GM12878 (cell line): ENCODE measurements at regions not wholly inside any gene's neighbourhood (a gene's known extent, or its start where the extent isn't known, plus 50 kb on each side); places are given as distances from the start of the nearest gene placed in this dataset.

Experiments used
- ATAC-seq: fragments of 200-7000 bp; cut with Tn5 transposase; 3 replicates; pipeline ENCODE4 v1.9.1; 2020; ENCODE audit warnings: mild to moderate bottlenecking, moderate library complexity
- BruUV-seq: library from RNA; stranded (reverse); fragments of 400-500 nt; replicated peaks from 2 replicates; lab custom pipeline; 2021; lab: Mats Ljungman, UMichigan
- CTCF ChIA-PET: fragments of 300-600 bp; sonication (Branson Sonifier 250); formaldehyde crosslinking; extraction: SDS; loops from one replicate; lab custom pipeline; 2021; ENCODE audit warnings: inconsistent platforms; lab: Yijun Ruan, JAX
- POLR2A ChIA-PET: fragments of 350-600 bp; formaldehyde crosslinking; extraction: SDS; loops from one replicate; lab custom pipeline; 2021; ENCODE audit warnings: inconsistent platforms; lab: Charles Lee
- RAD21 ChIA-PET: fragments of 300-600 bp; sonication (Branson Sonifier 250); formaldehyde crosslinking; loops from one replicate; lab custom pipeline; 2023; ENCODE audit warnings: antibody characterized with exemption; ENCODE audit not compliant: unreplicated experiment; lab: Charles Lee
- SMC1A ChIA-PET: fragments of 300-600 bp; sonication (Branson Sonifier 250); formaldehyde crosslinking; loops from one replicate; lab custom pipeline; 2023; ENCODE audit not compliant: unreplicated experiment, uncharacterized antibody; lab: Charles Lee
- DNase-seq: peaks from one replicate; pipeline ENCODE4 v3.0.0-alpha.2; 2011; ENCODE audit warnings: low read depth, low spot score
- FAIRE-seq: peaks from 3 replicates; lab custom pipeline; 2011; peaks lifted over from hg19 to GRCh38; lab: Jason Lieb, UNC
- H2AFZ ChIP-seq: 2 replicates; pipeline ENCODE4 v1.6.0; 2011; ENCODE audit warnings: low read depth, low read length, control low read depth; ENCODE audit not compliant: control insufficient read depth
- H3K27ac ChIP-seq: 2 replicates; pipeline ENCODE4 v1.5.1; 2011; ENCODE audit warnings: control low read depth; ENCODE audit not compliant: control insufficient read depth, insufficient read depth
- H3K27me3 ChIP-seq, 2 experiments: replicated peaks in 1 of 2; 2 replicates each; pipeline versions ENCODE4 v1.6.0 to v1.6.1; 2011; ENCODE audit warnings: low read length in 1 of 2; ENCODE audit not compliant: control insufficient read depth in 2 of 2, insufficient read depth in 2 of 2
- H3K36me3 ChIP-seq, 2 experiments: 2 replicates each; pipeline ENCODE4 v1.5.1; 2011; ENCODE audit warnings: low read length in 1 of 2; ENCODE audit not compliant: control insufficient read depth in 2 of 2, insufficient read depth in 2 of 2
- H3K4me1 ChIP-seq: 2 replicates; pipeline ENCODE4 v1.6.1; 2011; ENCODE audit warnings: mild to moderate bottlenecking, low read length, moderate library complexity, mixed read lengths; ENCODE audit not compliant: control insufficient read depth, insufficient read depth
- H3K4me2 ChIP-seq: 2 replicates; pipeline ENCODE4 v1.6.0; 2011; ENCODE audit warnings: control low read depth; ENCODE audit not compliant: control insufficient read depth, insufficient read depth
- H3K4me3 ChIP-seq: fragments of 200-600 bp; sonication (generic); 2 replicates; pipeline ENCODE4 v1.5.1; 2016
- H3K79me2 ChIP-seq: 2 replicates; pipeline ENCODE4 v1.6.0; 2011; ENCODE audit warnings: low read length; ENCODE audit not compliant: control insufficient read depth, insufficient read depth
- H3K9ac ChIP-seq: 2 replicates; pipeline ENCODE4 v1.8.0; 2011; ENCODE audit warnings: low read length, control low read depth, mixed read lengths; ENCODE audit not compliant: control insufficient read depth, insufficient read depth
- H3K9me3 ChIP-seq: replicated peaks from 3 replicates; pipeline ENCODE4 v1.5.1; 2011; ENCODE audit warnings: mild to moderate bottlenecking, low read length; ENCODE audit not compliant: control insufficient read depth, insufficient read depth
- H4K20me1 ChIP-seq: 2 replicates; pipeline ENCODE4 v1.6.0; 2011; ENCODE audit not compliant: control insufficient read depth, insufficient read depth
- BCL11A ChIP-seq: IDR thresholded peaks from 2 replicates; pipeline ENCODE4 v1.6.1; 2011; ENCODE audit warnings: low read depth, low read length
- CHD2 ChIP-seq: IDR thresholded peaks from 2 replicates; pipeline ENCODE4 v1.6.1; 2011; ENCODE audit warnings: low read depth, low read length, improper control_type of control experiment, borderline replicate concordance
- EGR1 ChIP-seq, 2 experiments: IDR thresholded peaks; 1 replicate in 1 of 2; 2 replicates in 1 of 2; pipeline ENCODE4 v1.6.1; 2011 to 2012; ENCODE audit warnings: low read depth in 2 of 2, low read length in 2 of 2, borderline replicate concordance in 1 of 2, mild to moderate bottlenecking in 1 of 2, moderate library complexity in 1 of 2
- HDAC6 ChIP-seq: fragments of 200-600 bp; sonication (generic); IDR thresholded peaks from one replicate; pipeline ENCODE4 v1.8.0; 2017; ENCODE audit warnings: antibody characterized with exemption; ENCODE audit not compliant: unreplicated experiment
- IRF4 ChIP-seq: IDR thresholded peaks from 2 replicates; pipeline ENCODE4 v1.6.1; 2011; ENCODE audit warnings: low read depth, low read length
- NR2C1 ChIP-seq: fragments of 450-650 bp; IDR thresholded peaks from 2 replicates; pipeline ENCODE4 v1.6.1; 2017; ENCODE audit warnings: antibody characterized with exemption, mild to moderate bottlenecking, moderate library complexity
- NR2C2 ChIP-seq: IDR thresholded peaks from 2 replicates; pipeline ENCODE4 v1.6.1; 2011; ENCODE audit warnings: borderline replicate concordance, low read depth; ENCODE audit not compliant: control insufficient read depth, insufficient read length
- POLR2AphosphoS5 ChIP-seq: IDR thresholded peaks from 2 replicates; pipeline ENCODE4 v1.6.1; 2011; ENCODE audit warnings: mild to moderate bottlenecking, low read length, inconsistent platforms
- RAD51 ChIP-seq: fragments of 450-650 bp; IDR thresholded peaks from 2 replicates; pipeline ENCODE4 v1.6.1; 2016; ENCODE audit warnings: moderate library complexity, mild to moderate bottlenecking, inconsistent platforms
- RBBP5 ChIP-seq: fragments of 200-600 bp; sonication (generic); conservative IDR thresholded peaks from 2 replicates; pipeline ENCODE4 v1.6.1; 2016
- TCF3 ChIP-seq: IDR thresholded peaks from 2 replicates; pipeline ENCODE4 v1.6.1; 2012; ENCODE audit warnings: low read depth, mild to moderate bottlenecking, low read length, borderline replicate concordance; ENCODE audit not compliant: insufficient read depth
- ZBED1 ChIP-seq: IDR thresholded peaks from 2 replicates; pipeline ENCODE4 v1.6.1; 2016; ENCODE audit warnings: borderline replicate concordance
- WGBS: methylation state at CpG from one replicate; pipeline ENCODE4 v1.1.6; 2016; ENCODE audit warnings: low lambda C conversion rate; ENCODE audit not compliant: insufficient replicate concordance, insufficient coverage; ENCODE audit errors: missing lambda C conversion rate; 5-methylcytosine and 5-hydroxymethylcytosine counted together
- in situ Hi-C: fragments of 300-500 bp; cut with MboI; formaldehyde crosslinking; loops from 9 replicates; pipeline ENCODE4 v1.14.3; 2018; ENCODE audit warnings: mixed read lengths
- intact Hi-C: fragments of 100-400 bp; cut with micrococcal nuclease; formaldehyde crosslinking; loops from one replicate; pipeline ENCODE4 v1.14.2; 2022; ENCODE audit not compliant: unreplicated experiment
- TF ChIP-seq, protein P1 (sequence below): fragments of 450-650 bp; conservative IDR thresholded peaks from 2 replicates; pipeline ENCODE4 v1.6.1; 2017; ENCODE audit warnings: mild to moderate bottlenecking, moderate library complexity

DNA sequence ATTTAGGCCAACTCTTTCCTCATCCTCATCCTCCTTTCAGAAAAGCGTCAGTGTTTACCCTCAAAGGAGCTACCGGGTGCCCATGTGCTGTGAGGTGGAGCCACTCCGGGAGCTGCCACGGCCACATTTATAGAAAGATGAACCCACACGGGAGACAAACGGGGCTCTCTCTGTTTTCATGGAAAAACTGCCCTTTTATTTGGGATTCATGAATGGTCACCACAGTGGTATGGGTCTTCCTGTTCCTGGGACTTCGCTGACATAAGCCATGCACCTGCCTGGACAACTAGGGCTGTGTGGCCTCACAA is 224.2 kb downstream of the ZIC5 start:
- BruUV-seq, result no TSS peak
- Histone ChIP-seq H3K27me3 (no peaks in the 10 kb centered on the region), H3K36me3 (no peaks in the 10 kb centered on the region), H3K79me2 (no peaks in the 10 kb centered on the region), H3K9me3 (no peaks in the 10 kb centered on the region), H3K4me3 (no peak overlapping the region), H3K4me1 (no peaks in the 10 kb centered on the region), H3K4me2 (no peak overlapping the region), H2AFZ (no peak overlapping the region), H3K27ac (no peak overlapping the region), H4K20me1 (no peaks in the 10 kb centered on the region), H3K9ac (no peak overlapping the region)
- POLR2A ChIA-PET, result no interaction called here
- in situ Hi-C loops, result no loop called here
- ATAC-seq (no peak), DNase-seq (no peak), FAIRE-seq (no peak)
- TF ChIP-seq ZBED1 (no peak), EGR1 (IDR thresholded peaks at IDR 0.05; ENCODE audit: borderline replicate concordance in 1 of 2, low read depth in 2 of 2, low read length in 2 of 2) (no peak), NR2C1 (no peak), NR2C2 (no peak), POLR2AphosphoS5 (no peak)
- intact Hi-C loops, result no loop called here
- 68% methylated on average over 7 of the region's 7 CpGs for WGBS
- CTCF ChIA-PET, result no interaction called here
- RAD21 ChIA-PET, result no interaction called here
- SMC1A ChIA-PET, result no interaction called here

DNA sequence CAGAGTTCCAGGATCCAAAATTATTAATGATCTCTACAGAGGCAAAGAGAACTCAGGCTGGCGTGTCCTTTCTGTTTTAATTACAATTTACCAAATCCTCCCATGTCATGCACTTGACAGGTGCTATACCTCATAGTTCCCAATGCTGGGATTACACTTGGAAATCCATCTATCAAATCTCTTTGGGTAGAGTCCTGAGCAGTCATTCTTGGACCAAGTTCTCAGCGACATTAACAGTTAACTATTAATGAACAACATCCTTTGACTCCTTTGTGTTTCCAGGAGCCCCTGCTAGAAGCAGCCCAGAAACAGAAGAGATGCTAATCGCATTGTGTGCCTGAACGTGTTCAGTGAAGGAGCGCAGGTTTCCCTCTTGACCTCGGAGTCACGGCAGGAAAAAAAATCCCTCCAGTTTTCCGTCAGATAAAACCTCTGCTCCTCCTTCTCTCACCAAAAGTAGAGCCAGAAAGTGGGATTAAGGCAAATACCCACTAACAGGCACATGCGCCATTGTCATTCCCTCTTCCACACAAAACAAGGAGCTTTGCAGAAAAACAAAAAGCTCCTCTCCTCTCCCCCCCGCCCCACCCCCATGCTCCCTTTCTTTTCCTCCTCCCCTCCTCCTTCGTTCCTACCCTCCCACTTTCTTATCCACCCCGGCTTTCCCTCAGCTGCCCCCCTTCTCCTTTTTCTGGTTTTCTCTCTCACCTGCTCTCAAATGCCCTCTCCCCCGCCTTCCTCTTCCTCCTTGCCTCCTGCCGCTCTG is 224.7 kb downstream of the ZIC5 start:
- no peak overlapping the region for H2AFZ ChIP-seq
- CTCF ChIA-PET, result no interaction called here
- no peak for DNase-seq
- no peak overlapping the region for H3K9ac ChIP-seq
- TF ChIP-seq TCF3 (no peak), HDAC6 (no peak), IRF4 (no peak), CHD2 (no peak), RAD51 (no peak), BCL11A (no peak), RBBP5 (no peak)
- TF ChIP-seq, protein P1, sequence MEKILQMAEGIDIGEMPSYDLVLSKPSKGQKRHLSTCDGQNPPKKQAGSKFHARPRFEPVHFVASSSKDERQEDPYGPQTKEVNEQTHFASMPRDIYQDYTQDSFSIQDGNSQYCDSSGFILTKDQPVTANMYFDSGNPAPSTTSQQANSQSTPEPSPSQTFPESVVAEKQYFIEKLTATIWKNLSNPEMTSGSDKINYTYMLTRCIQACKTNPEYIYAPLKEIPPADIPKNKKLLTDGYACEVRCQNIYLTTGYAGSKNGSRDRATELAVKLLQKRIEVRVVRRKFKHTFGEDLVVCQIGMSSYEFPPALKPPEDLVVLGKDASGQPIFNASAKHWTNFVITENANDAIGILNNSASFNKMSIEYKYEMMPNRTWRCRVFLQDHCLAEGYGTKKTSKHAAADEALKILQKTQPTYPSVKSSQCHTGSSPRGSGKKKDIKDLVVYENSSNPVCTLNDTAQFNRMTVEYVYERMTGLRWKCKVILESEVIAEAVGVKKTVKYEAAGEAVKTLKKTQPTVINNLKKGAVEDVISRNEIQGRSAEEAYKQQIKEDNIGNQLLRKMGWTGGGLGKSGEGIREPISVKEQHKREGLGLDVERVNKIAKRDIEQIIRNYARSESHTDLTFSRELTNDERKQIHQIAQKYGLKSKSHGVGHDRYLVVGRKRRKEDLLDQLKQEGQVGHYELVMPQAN, result no peak
- TF ChIP-seq, all 136 proteins: peak for 0
- Histone ChIP-seq H3K27me3 (no peaks in the 10 kb centered on the region), H3K27ac (no peak overlapping the region), H3K36me3 (no peaks in the 10 kb centered on the region), H4K20me1 (no peaks in the 10 kb centered on the region), H3K9me3 (no peaks in the 10 kb centered on the region), H3K4me1 (no peaks in the 10 kb centered on the region), H3K4me2 (no peak overlapping the region), H3K4me3 (no peak overlapping the region), H3K79me2 (no peaks in the 10 kb centered on the region)
- intact Hi-C loops (no loop called here), in situ Hi-C loops (no loop called here)
- no peak for FAIRE-seq
- ATAC-seq, result no peak
- POLR2A ChIA-PET, result no interaction called here
- SMC1A ChIA-PET, result no interaction called here
- WGBS, result 78% methylated on average over 10 of the region's 14 CpGs
- RAD21 ChIA-PET, result no interaction called here
- BruUV-seq, result no TSS peak
